OCI-LY3 (cell line): ENCODE measurements at regions not wholly inside any gene's neighbourhood (a gene's known extent, or its start where the extent isn't known, plus 50 kb on each side); places are given as distances from the start of the nearest gene placed in this dataset.

Experiments used
- H2AFZ ChIP-seq: fragments of 200-600, 300-600 bp; shearing (Covaris generic); 2 replicates; pipeline ENCODE4 v1.6.0; 2014; ENCODE audit warnings: antibody characterized with exemption, low read depth, low read length
- H3K27ac ChIP-seq: fragments of 200-600, 300-600 bp; sonication (generic); 2 replicates; pipeline ENCODE4 v1.5.1; 2014; ENCODE audit warnings: mild to moderate bottlenecking, low read length, moderate library complexity, mixed read lengths
- H3K27me3 ChIP-seq: fragments of 200-600, 300-600 bp; sonication (generic); 2 replicates; pipeline ENCODE4 v1.6.1; 2014; ENCODE audit warnings: low read depth, low read length, mixed read lengths
- H3K36me3 ChIP-seq: fragments of 200-600, 300-600 bp; sonication (generic); replicated peaks from 2 replicates; pipeline ENCODE3; 2014; ENCODE audit warnings: low read depth, low read length, mixed read lengths
- H3K4me1 ChIP-seq: fragments of 300-600, 200-600 bp; sonication (generic); 2 replicates; pipeline ENCODE4 v1.6.1; 2014; ENCODE audit warnings: low read length, mixed read lengths
- H3K4me2 ChIP-seq: fragments of 200-600, 300-600 bp; sonication (generic); 2 replicates; pipeline ENCODE4 v1.6.1; 2014; ENCODE audit warnings: low read length, mixed read lengths
- H3K4me3 ChIP-seq: fragments of 300-600, 200-600 bp; sonication (generic); 2 replicates; pipeline ENCODE4 v1.5.1; 2014; ENCODE audit warnings: antibody characterized with exemption, mild to moderate bottlenecking, low read length, moderate library complexity
- H3K79me2 ChIP-seq: fragments of 300-600, 200-600 bp; shearing (Covaris generic); 2 replicates; pipeline ENCODE4 v1.6.1; 2014; ENCODE audit warnings: mild to moderate bottlenecking, low read length, mixed read lengths
- H3K9ac ChIP-seq: fragments of 300-600, 200-600 bp; shearing (Covaris generic); 2 replicates; pipeline ENCODE4 v1.6.0; 2014; ENCODE audit warnings: mild to moderate bottlenecking, low read length, moderate library complexity
- H3K9me3 ChIP-seq: fragments of 200-600, 300-600 bp; shearing (Covaris generic); 2 replicates; pipeline ENCODE4 v1.6.1; 2014; ENCODE audit warnings: low read length, mixed read lengths; ENCODE audit not compliant: insufficient read depth
- H4K20me1 ChIP-seq: fragments of 200-600, 300-600 bp; sonication (generic); 2 replicates; pipeline ENCODE4 v1.6.1; 2016; ENCODE audit warnings: low read length, mixed read lengths; ENCODE audit not compliant: insufficient read depth
- EZH2phosphoT487 ChIP-seq: fragments of 200-600 bp; shearing (Covaris generic); IDR thresholded peaks from 2 replicates; pipeline ENCODE4 v1.6.1; 2018; ENCODE audit warnings: antibody characterized with exemption, mixed run types, low read depth
- TF ChIP-seq, protein P1 (sequence below): fragments of 200-600, 300-600 bp; sonication (generic); IDR thresholded peaks from 2 replicates; pipeline ENCODE4 v1.5.1; 2014; ENCODE audit warnings: antibody characterized with exemption, low read length, low read depth

DNA sequence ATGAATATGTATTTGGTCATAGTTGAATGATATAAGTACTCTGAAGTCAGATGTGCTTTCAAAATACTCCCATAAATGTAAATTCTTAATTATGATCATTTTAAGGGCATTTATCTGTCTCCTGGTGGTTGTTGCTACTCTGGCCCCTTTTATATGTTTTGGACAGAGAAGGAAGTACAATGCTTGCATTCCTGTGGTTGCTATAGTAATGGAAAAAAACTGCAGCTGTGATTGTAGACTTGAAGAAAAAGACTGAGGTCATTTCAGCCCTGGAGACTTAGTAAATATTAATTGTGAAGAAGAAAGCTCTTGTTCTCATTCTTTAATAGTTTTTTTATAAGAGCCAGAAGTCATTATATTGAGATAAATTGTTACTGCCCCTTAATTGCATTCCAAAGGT is 70.2 kb upstream of the FERD3L start:
- Histone ChIP-seq H3K9me3 (no peaks in the 10 kb centered on the region), H3K9ac (no peak overlapping the region), H3K4me2 (no peak overlapping the region), H3K4me3 (no peak overlapping the region), H3K27me3 (no peaks in the 10 kb centered on the region), H3K27ac (no peak overlapping the region), H3K36me3 (no peaks in the 10 kb centered on the region), H3K79me2 (no peaks in the 10 kb centered on the region), H3K4me1 (no peaks in the 10 kb centered on the region), H4K20me1 (no peaks in the 10 kb centered on the region), H2AFZ (no peak overlapping the region)
- TF ChIP-seq EZH2phosphoT487: no peak
- TF ChIP-seq, protein P1, sequence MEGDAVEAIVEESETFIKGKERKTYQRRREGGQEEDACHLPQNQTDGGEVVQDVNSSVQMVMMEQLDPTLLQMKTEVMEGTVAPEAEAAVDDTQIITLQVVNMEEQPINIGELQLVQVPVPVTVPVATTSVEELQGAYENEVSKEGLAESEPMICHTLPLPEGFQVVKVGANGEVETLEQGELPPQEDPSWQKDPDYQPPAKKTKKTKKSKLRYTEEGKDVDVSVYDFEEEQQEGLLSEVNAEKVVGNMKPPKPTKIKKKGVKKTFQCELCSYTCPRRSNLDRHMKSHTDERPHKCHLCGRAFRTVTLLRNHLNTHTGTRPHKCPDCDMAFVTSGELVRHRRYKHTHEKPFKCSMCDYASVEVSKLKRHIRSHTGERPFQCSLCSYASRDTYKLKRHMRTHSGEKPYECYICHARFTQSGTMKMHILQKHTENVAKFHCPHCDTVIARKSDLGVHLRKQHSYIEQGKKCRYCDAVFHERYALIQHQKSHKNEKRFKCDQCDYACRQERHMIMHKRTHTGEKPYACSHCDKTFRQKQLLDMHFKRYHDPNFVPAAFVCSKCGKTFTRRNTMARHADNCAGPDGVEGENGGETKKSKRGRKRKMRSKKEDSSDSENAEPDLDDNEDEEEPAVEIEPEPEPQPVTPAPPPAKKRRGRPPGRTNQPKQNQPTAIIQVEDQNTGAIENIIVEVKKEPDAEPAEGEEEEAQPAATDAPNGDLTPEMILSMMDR: no peak

DNA sequence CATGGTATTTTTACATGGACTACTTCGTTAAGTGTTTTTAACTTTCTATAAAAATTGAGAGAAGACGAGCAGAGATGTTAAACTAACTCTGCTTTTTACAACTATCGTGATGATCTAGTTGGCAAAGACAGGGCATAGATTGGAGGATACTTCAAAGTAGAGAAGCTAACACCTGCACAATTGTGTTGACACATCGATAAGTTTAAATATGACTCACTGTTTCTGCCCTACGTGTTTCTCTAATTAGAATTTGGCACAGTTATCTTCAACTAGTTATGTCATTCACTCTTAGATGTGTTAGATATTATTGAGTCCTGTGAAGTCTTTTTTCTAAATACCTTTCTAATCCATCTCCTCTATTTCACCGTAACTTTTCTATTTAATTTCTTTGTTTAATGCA is 68.5 kb upstream of the FERD3L start:
- Histone ChIP-seq H3K27ac (no peak overlapping the region), H3K27me3 (no peaks in the 10 kb centered on the region), H3K4me3 (no peak overlapping the region), H3K9me3 (no peaks in the 10 kb centered on the region), H3K4me1 (no peaks in the 10 kb centered on the region), H3K36me3 (no peaks in the 10 kb centered on the region), H2AFZ (no peak overlapping the region), H3K79me2 (no peaks in the 10 kb centered on the region), H4K20me1 (no peaks in the 10 kb centered on the region), H3K9ac (no peak overlapping the region), H3K4me2 (no peak overlapping the region)
- TF ChIP-seq EZH2phosphoT487: no peak
- TF ChIP-seq, protein P1: no peak

DNA sequence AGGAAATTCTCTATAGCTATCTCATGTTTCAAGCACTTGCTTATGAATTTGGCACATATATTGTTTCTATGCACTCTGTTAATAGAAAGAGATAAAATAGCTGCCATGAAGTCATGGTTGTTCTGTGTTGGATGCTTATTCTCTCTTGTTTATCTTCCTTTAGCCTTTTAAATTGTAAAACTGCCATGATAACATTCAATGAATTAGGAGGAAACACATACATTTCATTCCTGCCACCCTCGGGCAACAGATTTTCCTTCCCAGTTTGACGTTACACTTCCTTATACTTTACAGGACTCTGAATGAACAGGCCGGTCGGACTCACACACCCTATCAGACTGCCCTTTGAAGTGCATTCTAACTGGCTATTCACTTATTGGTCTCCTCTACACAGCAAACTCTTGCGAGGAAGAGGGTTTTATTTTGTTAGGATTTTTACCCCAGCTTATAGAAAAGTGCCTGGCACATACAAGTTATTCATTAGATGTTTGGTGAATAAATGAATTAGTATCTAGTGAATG is 65.7 kb upstream of the FERD3L start:
- H3K27ac ChIP-seq: no peak overlapping the region
- no peaks in the 10 kb centered on the region for H3K4me1 ChIP-seq
- no peak overlapping the region for H3K9ac ChIP-seq
- no peaks in the 10 kb centered on the region for H3K27me3 ChIP-seq
- H3K9me3 ChIP-seq: no peaks in the 10 kb centered on the region
- no peak overlapping the region for H3K4me3 ChIP-seq
- TF ChIP-seq, protein P1: no peak
- no peak for TF ChIP-seq EZH2phosphoT487
- no peaks in the 10 kb centered on the region for H3K36me3 ChIP-seq
- H4K20me1 ChIP-seq: no peaks in the 10 kb centered on the region
- no peak overlapping the region for H3K4me2 ChIP-seq
- no peak overlapping the region for H2AFZ ChIP-seq
- H3K79me2 ChIP-seq: no peaks in the 10 kb centered on the region

DNA sequence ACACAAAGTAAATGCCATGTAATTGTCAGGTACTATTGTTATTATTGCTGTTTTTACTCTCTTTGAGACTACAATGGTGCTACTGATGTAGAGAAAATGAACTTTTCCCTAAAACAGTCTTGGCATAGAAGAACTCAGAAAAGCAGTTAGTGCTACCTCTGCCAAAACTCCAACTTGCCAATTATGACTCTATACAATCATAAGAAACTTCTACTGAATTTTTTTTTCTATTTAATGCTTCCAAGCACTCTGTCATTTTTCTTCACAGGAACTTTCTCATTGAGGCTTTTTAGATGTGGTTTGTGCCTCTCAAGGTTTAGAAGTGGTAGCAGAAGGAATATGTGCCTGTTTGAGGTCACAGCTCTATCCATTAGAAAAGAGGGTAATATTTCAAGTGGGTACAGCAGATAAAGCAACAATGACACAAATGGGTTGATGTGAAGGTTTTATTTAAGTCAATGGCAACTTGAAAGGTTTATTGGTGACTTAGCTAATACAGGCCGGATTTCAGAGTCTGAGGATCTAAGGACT is 64.0 kb upstream of the FERD3L start:
- H4K20me1 ChIP-seq: no peaks in the 10 kb centered on the region
- no peak overlapping the region for H2AFZ ChIP-seq
- H3K27ac ChIP-seq: no peak overlapping the region
- no peaks in the 10 kb centered on the region for H3K79me2 ChIP-seq
- H3K27me3 ChIP-seq: no peaks in the 10 kb centered on the region
- H3K4me3 ChIP-seq: no peak overlapping the region
- no peak overlapping the region for H3K9ac ChIP-seq
- TF ChIP-seq, protein P1: no peak
- no peak for TF ChIP-seq EZH2phosphoT487
- no peak overlapping the region for H3K4me2 ChIP-seq
- H3K4me1 ChIP-seq: no peaks in the 10 kb centered on the region
- no peaks in the 10 kb centered on the region for H3K9me3 ChIP-seq
- no peaks in the 10 kb centered on the region for H3K36me3 ChIP-seq
